Fibroblast of mammary gland (primary cell): ENCODE measurements at regions not wholly inside any gene's neighbourhood (a gene's known extent, or its start where the extent isn't known, plus 50 kb on each side); places are given as distances from the start of the nearest gene placed in this dataset.
"Not testable (repeated sequence)": the region's sequence is repeated elsewhere in the genome, so short reads cannot be mapped to it uniquely, and the experiment has no call there.

ENCODE experiments used
- DNase-seq: peaks from one replicate; pipeline ENCODE4 v3.0.0-alpha.2; 2010; ENCODE audit warnings: low read depth
- H3K4me3 ChIP-seq: 2 replicates; pipeline ENCODE4 v1.5.1; 2011; ENCODE audit warnings: low read depth, mild to moderate bottlenecking, low read length, moderate library complexity; ENCODE audit not compliant: control insufficient read depth
- CTCF ChIP-seq: conservative IDR thresholded peaks from 2 replicates; pipeline ENCODE4 v1.5.1; 2011; ENCODE audit warnings: low read depth, low read length, inconsistent platforms; ENCODE audit not compliant: control insufficient read depth, insufficient read depth

GRCh38 chr3:176106380-176106779, 1090.9 kb downstream of the TBL1XR1 start:
- no peak for TF ChIP-seq CTCF
- no peak for DNase-seq

GRCh38 chr3:176097027-176097426, 1100.3 kb downstream of the TBL1XR1 start:
- no peak for DNase-seq
- TF ChIP-seq CTCF, result no peak
- no peak overlapping the region for H3K4me3 ChIP-seq

More at GRCh38 chr3:176106380-176106779, 1090.9 kb downstream of the TBL1XR1 start:
- no peak overlapping the region for H3K4me3 ChIP-seq

DNA sequence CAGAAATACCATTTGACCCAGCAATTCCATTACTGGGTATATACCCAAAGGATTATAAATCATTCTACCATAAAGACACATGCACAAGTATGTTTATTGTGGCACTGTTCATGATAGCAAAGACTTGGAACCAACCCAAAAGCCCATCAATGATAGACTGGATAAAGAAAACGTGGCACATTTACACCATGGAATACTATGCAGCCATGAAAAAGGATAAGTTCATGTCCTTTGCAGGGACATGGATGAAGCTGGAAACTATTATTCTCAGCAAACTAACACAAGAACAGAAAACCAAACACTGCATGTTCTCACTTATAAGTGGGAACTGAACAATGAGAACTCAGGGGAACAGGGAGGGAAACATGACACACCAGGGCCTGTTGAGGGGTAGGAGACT, 1103.4 kb downstream of the TBL1XR1 start:
- H3K4me3 ChIP-seq, DNase-seq: not testable (repeated sequence)

GRCh38 chr3:176090727-176091126, 1106.6 kb downstream of the TBL1XR1 start:
- TF ChIP-seq CTCF, result no peak
- H3K4me3 ChIP-seq, result no peak overlapping the region
- no peak for DNase-seq

DNA sequence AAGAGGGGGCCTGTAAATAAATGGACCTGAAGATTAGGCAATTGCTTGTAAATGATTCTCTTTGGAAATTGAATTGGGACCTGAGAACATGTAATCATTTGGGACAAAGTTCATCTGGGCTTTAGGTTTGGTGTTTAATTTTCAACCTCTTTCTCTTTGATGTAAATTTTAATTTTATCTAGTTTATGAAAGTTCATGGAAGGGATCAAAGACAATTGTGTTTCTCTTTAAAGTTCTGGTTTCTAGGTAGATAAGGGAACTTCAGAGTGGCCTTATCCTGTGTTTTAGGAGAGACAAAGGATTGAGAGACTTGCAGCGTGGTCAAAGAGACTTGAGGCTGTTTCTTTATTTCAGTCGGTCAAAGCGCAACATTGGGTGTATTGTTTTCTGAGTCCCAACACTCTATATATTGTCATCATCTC, 1108.3 kb downstream of the TBL1XR1 start:
- no peak for DNase-seq
- no peak for TF ChIP-seq CTCF
- H3K4me3 ChIP-seq, result no peak overlapping the region

- no peak for DNase-seq
- H3K4me3 ChIP-seq, result no peak overlapping the region
- TF ChIP-seq CTCF, result no peak
Observed at GRCh38 chr3:176087066-176087697, 1110.1 kb downstream of the TBL1XR1 start.

- no peak overlapping the region for H3K4me3 ChIP-seq
- DNase-seq, result no peak
- TF ChIP-seq CTCF, result no peak
Observed at GRCh38 chr3:176079785-176080184, 1117.5 kb downstream of the TBL1XR1 start.
